Muscle of back (tissue), 3 donors: ENCODE measurements at regions not wholly inside any gene's neighbourhood (a gene's known extent, or its start where the extent isn't known, plus 50 kb on each side); places are given as distances from the start of the nearest gene placed in this dataset.
A peak's percentile ranks its signal among the peaks of the same experiment; 100 is the strongest.

ENCODE experiments used
- DNase-seq, 3 donors: peaks; one replicate each; pipeline versions ENCODE4 v3.0.0 to v3.0.0-alpha.2; 2013

GRCh38 chr20:60274717-60275116 is 316.5 kb downstream of the CDH26 start:
- no peak for DNase-seq

GRCh38 chr20:60281295-60281694 is 323.1 kb downstream of the CDH26 start:
- no peak for DNase-seq

- no peak for DNase-seq
Measured at GRCh38 chr20:60283281-60283680, 325.1 kb downstream of the CDH26 start.

- DNase-seq, result no peak
Measured at GRCh38 chr20:60286764-60287163, 328.5 kb downstream of the CDH26 start.

GRCh38 chr20:60288945-60289344 is 330.7 kb downstream of the CDH26 start:
- DNase-seq, result no peak

GRCh38 chr20:60292001-60292520 is 333.8 kb downstream of the CDH26 start:
- DNase-seq, result no peak

GRCh38 chr20:60294632-60295031 is 336.4 kb downstream of the CDH26 start:
- no peak for DNase-seq

GRCh38 chr20:60295214-60295613 is 337.0 kb downstream of the CDH26 start:
- DNase-seq, result no peak

- DNase-seq, result no peak
Measured at GRCh38 chr20:60297649-60298048, 339.4 kb downstream of the CDH26 start.

- no peak for DNase-seq
Measured at GRCh38 chr20:60298647-60299046, 340.4 kb downstream of the CDH26 start.

- DNase-seq, result no peak
Measured at GRCh38 chr20:60299951-60300350, 341.7 kb downstream of the CDH26 start.

- no peak for DNase-seq
Measured at GRCh38 chr20:60300374-60300773, 342.2 kb downstream of the CDH26 start.

GRCh38 chr20:60302875-60303274 is 344.7 kb downstream of the CDH26 start:
- DNase-seq, result no peak

GRCh38 chr20:60304026-60304590 is 345.9 kb downstream of the CDH26 start:
- no peak for DNase-seq

- DNase-seq, result no peak
Measured at GRCh38 chr20:60304931-60305330, 346.7 kb downstream of the CDH26 start.

GRCh38 chr20:60306105-60306504 is 347.9 kb downstream of the CDH26 start:
- no peak for DNase-seq

- no peak for DNase-seq
Measured at GRCh38 chr20:60306551-60306950, 348.3 kb downstream of the CDH26 start.

GRCh38 chr20:60310560-60311349 is 352.5 kb downstream of the CDH26 start:
- DNase-seq, result no peak

- DNase-seq, result peak; percentile 4 to 16 (median 10)
Measured at GRCh38 chr20:60313191-60313590, 355.0 kb downstream of the CDH26 start.

GRCh38 chr20:60313614-60314013 is 355.4 kb downstream of the CDH26 start:
- no peak for DNase-seq

- no peak for DNase-seq
Measured at GRCh38 chr20:60314727-60315126, 356.5 kb downstream of the CDH26 start.

GRCh38 chr20:60316476-60317158 is 358.4 kb downstream of the CDH26 start:
- DNase-seq, result no peak

GRCh38 chr20:60317401-60317800 is 359.2 kb downstream of the CDH26 start:
- no peak for DNase-seq
